ENCODE measurements at regions not wholly inside any gene's neighbourhood (a gene's known extent, or its start where the extent isn't known, plus 50 kb on each side); places are given as distances from the start of the nearest gene placed in this dataset.
"Not testable (repeated sequence)": the region's sequence is repeated elsewhere in the genome, so short reads cannot be mapped to it uniquely, and the experiment has no call there.

GRCh38 chr10:38356527-38356926, 262.4 kb downstream of the ZNF37A start:
- not testable (repeated sequence) for TF ChIP-seq POLR2AphosphoS5 (IDR thresholded peaks at IDR 0.05; ENCODE audit: low read depth); CTCF (IDR thresholded peaks at IDR 0.05; ENCODE audit: insufficient read depth, low read length); SPI1 (IDR thresholded peaks at IDR 0.05; ENCODE audit: borderline replicate concordance, low read depth); GABPA (IDR thresholded peaks at IDR 0.05; ENCODE audit: low read depth)
